Testis (tissue), 2 donors: ENCODE measurements at regions not wholly inside any gene's neighbourhood (a gene's known extent, or its start where the extent isn't known, plus 50 kb on each side); places are given as distances from the start of the nearest gene placed in this dataset.

Source experiments
- POLR2A ChIP-seq: fragments of 450-650 bp; IDR thresholded peaks from one replicate; pipeline ENCODE4 v1.6.1; 2017; ENCODE audit warnings: antibody characterized with exemption, mild to moderate bottlenecking, moderate library complexity
- TF ChIP-seq, protein P1 (sequence below), 3 experiments: fragments of 450-650 bp in 2 of 3; fragments of 200-600 bp in 1 of 3; sonication (generic) in 1 of 3; IDR thresholded peaks; one replicate each; pipeline ENCODE4 v1.5.1; 2016 to 2019; ENCODE audit warnings: antibody characterized with exemption in 3 of 3, mild to moderate bottlenecking in 2 of 3, moderate library complexity in 1 of 3

DNA sequence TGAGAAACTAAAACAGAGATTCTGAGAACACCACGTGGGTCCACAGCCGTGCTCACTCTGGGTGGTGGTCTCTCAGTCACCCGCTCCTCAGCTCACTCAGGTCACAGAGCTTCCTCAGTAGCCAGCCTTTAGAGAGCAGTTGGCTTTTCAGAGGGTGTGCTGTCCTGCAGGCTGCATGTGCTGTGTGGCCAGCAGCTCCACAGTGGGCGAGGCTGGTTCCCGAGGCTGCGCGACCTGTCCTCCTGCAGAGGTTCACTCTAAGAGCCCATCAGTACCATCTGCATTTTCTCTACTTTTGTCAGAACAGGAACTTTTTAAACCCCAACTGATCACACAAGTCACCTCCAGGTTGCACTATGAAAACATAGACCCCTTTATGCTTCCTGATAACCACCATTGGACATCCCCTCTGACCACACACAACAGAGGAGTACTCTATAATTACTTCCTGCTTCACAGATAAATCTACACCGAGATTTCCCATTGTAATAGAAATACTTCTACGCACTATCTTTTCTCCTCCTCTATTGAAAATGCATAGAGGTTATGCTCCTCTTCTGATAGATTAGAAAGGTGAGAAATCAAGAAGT lies 93.1 kb downstream of the GYPC start:
- TF ChIP-seq, protein P1, sequence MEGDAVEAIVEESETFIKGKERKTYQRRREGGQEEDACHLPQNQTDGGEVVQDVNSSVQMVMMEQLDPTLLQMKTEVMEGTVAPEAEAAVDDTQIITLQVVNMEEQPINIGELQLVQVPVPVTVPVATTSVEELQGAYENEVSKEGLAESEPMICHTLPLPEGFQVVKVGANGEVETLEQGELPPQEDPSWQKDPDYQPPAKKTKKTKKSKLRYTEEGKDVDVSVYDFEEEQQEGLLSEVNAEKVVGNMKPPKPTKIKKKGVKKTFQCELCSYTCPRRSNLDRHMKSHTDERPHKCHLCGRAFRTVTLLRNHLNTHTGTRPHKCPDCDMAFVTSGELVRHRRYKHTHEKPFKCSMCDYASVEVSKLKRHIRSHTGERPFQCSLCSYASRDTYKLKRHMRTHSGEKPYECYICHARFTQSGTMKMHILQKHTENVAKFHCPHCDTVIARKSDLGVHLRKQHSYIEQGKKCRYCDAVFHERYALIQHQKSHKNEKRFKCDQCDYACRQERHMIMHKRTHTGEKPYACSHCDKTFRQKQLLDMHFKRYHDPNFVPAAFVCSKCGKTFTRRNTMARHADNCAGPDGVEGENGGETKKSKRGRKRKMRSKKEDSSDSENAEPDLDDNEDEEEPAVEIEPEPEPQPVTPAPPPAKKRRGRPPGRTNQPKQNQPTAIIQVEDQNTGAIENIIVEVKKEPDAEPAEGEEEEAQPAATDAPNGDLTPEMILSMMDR (IDR thresholded peaks at IDR 0.05) = no peak
- no peak for TF ChIP-seq POLR2A
